ENCODE measurements at regions not wholly inside any gene's neighbourhood (a gene's known extent, or its start where the extent isn't known, plus 50 kb on each side); places are given as distances from the start of the nearest gene placed in this dataset.

- no peak for DNase-seq (ENCODE audit: low spot score)
These were observed 754.7 kb upstream of the NRSN1 start for GRCh38 chr6:23371132-23371915.

GRCh38 chr6:23377830-23378229 lies 748.2 kb upstream of the NRSN1 start:
- DNase-seq (ENCODE audit: low spot score), result no peak

DNA sequence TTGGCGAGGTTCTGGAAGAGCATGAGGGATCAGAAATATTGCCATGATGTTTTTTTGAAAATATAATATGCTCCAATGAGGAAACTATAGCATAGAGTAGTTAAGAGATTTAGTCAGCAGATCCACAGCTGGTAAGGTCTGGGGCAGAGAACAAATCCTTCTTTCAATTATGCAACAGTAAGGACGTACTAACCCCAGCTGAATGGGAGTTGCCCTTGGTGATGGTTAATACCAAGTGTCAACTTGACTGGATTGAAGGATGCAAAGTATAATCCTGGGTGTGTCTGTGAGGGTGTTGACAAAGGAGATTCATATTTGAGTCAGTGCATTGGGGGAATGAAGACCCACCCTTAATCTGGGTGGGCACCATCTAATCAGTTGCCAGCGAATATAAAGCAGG lies 745.5 kb upstream of the NRSN1 start:
- DNase-seq (ENCODE audit: low spot score), result no peak

DNA sequence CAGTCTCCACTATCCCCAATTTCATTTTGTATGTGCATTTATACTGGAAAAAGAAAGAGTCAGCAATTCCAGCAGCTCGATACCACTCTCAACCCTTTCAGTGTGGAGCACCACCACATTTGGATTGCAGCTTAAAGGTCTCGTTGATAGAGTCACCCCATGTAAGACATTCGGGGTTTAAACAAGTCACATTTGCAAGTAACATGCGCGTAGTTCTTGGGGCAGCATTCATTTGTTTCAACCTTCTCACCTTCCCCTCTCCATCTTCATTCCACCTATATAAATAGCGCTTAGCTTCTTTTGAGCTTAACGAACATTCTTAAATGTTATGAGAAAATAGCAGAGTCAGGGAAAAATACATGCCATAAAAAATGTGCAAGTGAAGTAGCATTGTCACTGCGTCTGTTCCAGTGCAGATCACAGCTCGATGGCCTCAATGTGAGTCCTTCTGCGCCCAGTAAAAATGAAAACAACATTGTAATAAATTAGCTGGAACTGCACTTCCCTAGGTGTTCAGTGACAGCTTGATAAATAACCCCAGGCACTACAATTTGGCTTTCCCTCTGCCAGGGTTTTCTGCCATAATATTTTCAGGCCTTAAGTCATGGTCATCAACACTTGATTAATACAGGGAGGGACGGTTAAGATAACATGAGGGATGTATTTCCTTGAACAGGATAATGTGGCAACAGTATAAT lies 737.8 kb upstream of the NRSN1 start:
- DNase-seq (ENCODE audit: low spot score), result no peak

DNA sequence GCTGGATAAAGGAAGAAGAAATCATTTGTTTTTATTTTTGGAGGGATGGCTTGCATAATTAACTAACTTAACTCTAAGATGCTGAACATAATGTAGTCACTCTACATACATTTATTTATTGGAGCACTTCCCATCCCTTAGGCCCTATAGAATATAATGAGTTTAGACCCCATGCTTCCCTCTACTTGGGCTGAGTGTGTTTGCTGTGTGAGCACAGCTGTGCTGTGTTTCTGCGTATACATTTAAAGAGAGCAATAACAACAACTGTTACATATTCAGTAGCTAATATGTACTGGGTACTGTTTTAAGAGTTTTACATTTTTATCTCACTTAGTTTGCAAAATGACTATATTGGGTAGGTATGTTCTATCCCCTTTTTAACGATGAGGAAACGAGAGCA lies 736.6 kb upstream of the NRSN1 start:
- DNase-seq (ENCODE audit: low spot score), result no peak

DNA sequence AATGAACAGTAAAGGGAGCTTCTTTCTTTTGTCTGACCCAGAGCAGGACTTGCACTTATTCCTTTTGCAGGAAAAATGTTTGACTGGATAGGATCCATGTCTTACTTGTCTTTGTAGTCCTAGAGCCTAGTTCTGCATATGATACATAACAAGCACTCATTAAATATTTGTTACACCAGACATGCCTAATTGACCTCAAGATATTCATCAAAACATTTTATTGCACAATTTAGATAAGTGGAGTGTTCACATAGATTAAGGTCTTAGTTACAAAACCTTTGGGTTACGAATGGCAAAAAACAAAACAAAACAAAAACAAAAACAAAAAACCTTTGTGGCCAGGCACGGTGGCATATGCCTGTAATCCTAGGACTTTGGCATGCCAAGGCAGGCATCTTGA lies 735.8 kb upstream of the NRSN1 start:
- DNase-seq (ENCODE audit: low spot score), result no peak

- no peak for DNase-seq (ENCODE audit: low spot score)
These were observed 731.3 kb upstream of the NRSN1 start for GRCh38 chr6:23394681-23395080.

DNA sequence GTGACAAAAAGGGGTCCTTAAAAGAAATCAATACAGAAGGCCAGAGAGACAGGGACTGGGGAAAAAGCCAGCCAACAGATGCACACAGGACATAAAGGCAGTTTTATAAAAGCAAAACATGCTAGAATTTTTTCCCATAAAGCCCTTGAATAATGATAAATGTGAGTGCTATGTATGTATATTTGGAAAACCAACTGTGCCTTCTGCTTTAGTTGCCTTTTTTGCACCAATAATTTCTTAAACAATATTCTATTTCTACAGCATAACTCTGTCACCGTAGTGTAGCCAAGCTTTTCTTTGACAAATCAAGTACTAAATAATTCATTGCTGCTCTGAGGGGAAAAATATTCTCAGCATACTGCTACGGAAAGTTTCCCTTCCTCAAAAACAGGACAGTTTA lies 730.6 kb upstream of the NRSN1 start:
- DNase-seq (ENCODE audit: low spot score), result no peak

DNA sequence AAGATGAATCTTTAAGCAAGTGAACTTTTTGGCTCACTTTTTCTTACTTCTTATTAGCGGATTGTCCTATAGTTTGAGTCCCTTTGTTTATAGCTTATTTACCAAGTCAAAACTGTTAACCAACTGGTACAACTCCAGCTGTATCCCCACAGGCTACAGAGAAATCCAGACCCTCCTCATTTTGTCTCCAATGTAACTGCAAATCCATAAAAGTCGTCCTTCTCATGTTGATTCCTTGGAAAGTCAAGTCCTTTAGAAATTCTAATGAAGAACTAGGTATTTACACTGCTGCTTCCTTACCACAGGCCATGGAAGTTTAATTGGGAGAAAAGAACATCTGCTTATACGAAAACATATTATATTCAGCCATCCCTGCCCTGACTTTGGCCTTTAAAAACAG lies 729.1 kb upstream of the NRSN1 start:
- DNase-seq (ENCODE audit: low spot score), result no peak

GRCh38 chr6:23403460-23403859 lies 722.6 kb upstream of the NRSN1 start:
- no peak for DNase-seq (ENCODE audit: low spot score)

DNA sequence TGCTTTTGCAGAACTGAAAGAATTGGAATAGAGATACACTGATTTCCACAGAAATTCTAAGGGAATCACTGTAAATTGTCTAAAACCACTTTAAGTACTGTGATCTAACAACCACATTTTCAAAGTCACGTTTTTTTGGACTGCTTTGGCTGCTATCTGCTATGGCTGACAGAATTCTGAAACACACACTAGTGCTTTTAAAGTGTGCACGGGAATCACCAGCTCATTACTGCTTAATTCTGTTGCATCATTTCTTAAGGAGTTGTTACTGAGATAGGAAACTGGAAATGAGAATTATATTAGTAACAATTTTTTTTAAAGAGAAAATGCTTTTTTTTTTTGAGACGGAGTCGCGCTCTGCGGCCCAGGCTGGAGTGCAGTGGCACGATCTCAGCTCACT lies 716.5 kb upstream of the NRSN1 start:
- DNase-seq (ENCODE audit: low spot score), result no peak

- DNase-seq (ENCODE audit: low spot score), result no peak
These were observed 715.6 kb upstream of the NRSN1 start for GRCh38 chr6:23410439-23410838.

GRCh38 chr6:23412770-23413169 lies 713.2 kb upstream of the NRSN1 start:
- no peak for DNase-seq (ENCODE audit: low spot score)

- no peak for DNase-seq (ENCODE audit: low spot score)
These were observed 712.5 kb upstream of the NRSN1 start for GRCh38 chr6:23413327-23414050.

DNA sequence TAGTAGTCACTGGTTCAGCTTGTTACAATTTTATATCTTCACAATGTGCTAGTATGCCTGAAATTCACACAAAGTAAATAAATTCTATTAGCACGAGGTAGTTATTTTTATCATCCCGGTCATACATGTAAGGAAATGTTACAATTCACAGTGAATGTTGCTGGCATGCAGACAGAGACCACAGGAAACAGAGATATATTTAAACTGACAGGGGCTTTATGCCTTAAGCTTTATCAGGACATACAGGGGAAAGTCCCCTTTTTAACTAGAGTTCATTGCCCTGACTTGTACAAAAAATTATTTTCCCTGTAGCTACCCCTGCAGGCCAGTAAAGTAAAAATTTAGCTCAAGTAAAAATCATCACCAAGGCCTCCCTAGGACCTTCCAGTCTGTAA lies 712.0 kb upstream of the NRSN1 start:
- peak; percentile 10 for DNase-seq (ENCODE audit: low spot score)

- DNase-seq (ENCODE audit: low spot score), result no peak
These were observed 711.1 kb upstream of the NRSN1 start for GRCh38 chr6:23414922-23415321.

GRCh38 chr6:23415819-23416427 lies 710.1 kb upstream of the NRSN1 start:
- no peak for DNase-seq (ENCODE audit: low spot score)

DNA sequence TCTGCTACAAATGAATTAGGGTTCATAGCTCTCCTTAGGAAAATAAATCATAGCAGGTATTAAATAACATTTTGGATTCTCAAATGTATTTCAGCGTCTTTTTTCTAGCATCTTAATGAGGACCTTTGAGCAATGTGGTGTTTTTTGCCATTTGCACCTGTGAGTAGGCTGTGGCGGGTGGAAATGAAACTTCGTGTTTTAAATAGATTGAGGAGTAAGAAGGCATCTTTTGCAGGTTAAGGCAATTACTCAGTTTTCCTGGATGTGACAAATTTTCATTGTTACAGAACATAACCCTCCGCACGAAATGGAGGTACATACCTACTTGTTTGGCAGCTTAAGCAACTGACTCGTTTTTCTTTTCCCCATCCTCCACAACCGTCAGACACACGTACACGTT lies 708.9 kb upstream of the NRSN1 start:
- DNase-seq (ENCODE audit: low spot score), result no peak

DNA sequence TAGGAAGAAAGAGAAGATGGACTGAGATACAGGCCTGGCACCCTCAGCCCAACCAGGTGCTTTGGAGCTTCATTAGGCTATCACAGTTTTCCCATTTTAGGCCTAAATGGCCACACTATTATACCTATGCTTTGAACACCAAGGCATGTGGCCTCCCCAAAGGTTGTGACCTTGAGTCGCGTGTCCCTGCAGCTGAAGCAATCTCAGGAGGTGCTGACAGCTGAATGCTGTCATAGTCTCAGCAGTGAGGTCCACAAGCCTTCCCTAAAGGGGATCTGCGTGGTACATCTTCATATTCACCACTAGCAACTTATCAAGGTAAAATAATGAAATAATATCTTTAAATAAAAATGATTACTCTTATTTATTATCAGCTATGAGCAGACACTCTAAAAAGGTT lies 707.9 kb upstream of the NRSN1 start:
- no peak for DNase-seq (ENCODE audit: low spot score)

- no peak for DNase-seq (ENCODE audit: low spot score)
These were observed 707.0 kb upstream of the NRSN1 start for GRCh38 chr6:23419046-23419445.

DNA sequence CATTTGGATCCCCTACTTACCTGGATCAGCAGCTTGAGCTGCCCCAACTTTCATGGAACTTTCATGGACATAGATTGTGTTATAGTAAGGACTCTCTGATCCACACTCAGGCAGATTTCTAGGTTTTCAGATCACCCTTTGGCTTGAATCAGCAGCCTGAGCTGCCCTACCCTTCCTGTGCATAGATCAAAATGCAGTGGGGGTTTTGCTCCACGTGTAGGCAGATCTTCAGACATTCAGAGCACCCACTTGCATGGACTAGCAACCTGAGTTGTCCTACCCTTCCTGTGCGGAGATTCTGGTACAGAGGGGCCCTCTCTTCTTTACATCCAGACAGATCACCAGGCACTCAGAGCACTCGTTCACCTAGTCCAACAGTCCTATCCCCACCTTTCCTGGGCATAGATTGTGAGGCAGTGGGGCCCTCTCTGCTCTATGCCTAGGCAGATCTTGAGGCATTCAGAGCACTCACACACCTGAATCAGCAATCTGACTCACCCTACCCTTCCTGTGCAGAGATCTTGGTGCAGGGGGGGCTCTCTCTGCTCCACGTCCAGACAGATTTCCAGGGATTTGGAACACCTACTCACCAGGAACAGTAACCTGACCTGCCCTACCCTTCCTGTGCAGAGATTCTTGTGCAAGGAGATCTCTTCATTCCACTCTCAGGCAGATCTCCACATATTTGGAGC lies 705.2 kb upstream of the NRSN1 start:
- DNase-seq (ENCODE audit: low spot score), result no peak

DNA sequence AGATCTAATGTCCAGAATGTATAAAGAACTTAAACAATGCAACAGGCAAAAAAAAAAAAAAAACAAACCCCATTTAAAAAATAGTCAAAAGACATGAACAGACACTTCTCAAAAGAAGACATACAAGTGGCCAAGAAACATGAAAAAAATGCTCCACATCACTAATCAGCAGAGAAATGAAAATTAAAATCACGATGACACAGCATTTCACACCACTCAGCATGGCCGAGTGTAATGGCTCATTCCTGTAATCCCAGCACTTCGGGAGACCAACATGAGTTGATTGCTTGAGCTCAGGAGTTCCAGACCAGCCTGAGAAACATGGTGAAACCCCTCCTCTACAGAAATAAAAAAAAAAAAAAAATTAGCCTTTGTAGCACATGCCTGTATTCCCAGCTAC lies 701.4 kb upstream of the NRSN1 start:
- DNase-seq (ENCODE audit: low spot score), result no peak

All from kidney capillary endothelial cell (primary cell).